Ishikawa (cell line): ENCODE measurements at regions not wholly inside any gene's neighbourhood (a gene's known extent, or its start where the extent isn't known, plus 50 kb on each side); places are given as distances from the start of the nearest gene placed in this dataset.

Experiments
- CEBPB ChIP-seq: IDR thresholded peaks from 2 replicates; pipeline ENCODE4 v1.6.1; 2012
- EP300 ChIP-seq: IDR thresholded peaks from 2 replicates; pipeline ENCODE4 v1.6.1; 2012; ENCODE audit warnings: borderline replicate concordance
- MAX ChIP-seq: IDR thresholded peaks from 2 replicates; pipeline ENCODE4 v1.6.1; 2012
- RAD21 ChIP-seq: IDR thresholded peaks from 2 replicates; pipeline ENCODE4 v1.6.1; 2012; ENCODE audit warnings: low read depth
- REST ChIP-seq: IDR thresholded peaks from 2 replicates; pipeline ENCODE4 v1.6.1; 2012; ENCODE audit warnings: low read depth, mild to moderate bottlenecking
- TAF1 ChIP-seq: IDR thresholded peaks from 2 replicates; pipeline ENCODE4 v1.6.1; 2012; ENCODE audit warnings: low read depth, mild to moderate bottlenecking
- TCF12 ChIP-seq: IDR thresholded peaks from 2 replicates; pipeline ENCODE4 v1.6.1; 2012; ENCODE audit warnings: low read depth
- USF1 ChIP-seq: IDR thresholded peaks from 2 replicates; pipeline ENCODE4 v1.6.1; 2012
- YY1 ChIP-seq: IDR thresholded peaks from 2 replicates; pipeline ENCODE4 v1.6.1; 2012; ENCODE audit warnings: low read depth

- TF ChIP-seq USF1 = no peak
- no peak for TF ChIP-seq MAX
- TF ChIP-seq TCF12 = no peak
- no peak for TF ChIP-seq RAD21
- no peak for TF ChIP-seq EP300
- TF ChIP-seq YY1 = no peak
- no peak for TF ChIP-seq REST
- TF ChIP-seq TAF1 = no peak
- no peak for TF ChIP-seq CEBPB
These were observed 1774.0 kb upstream of the PRR20A start for GRCh38 chr13:55366676-55367075.
